Natural killer cell treated with Interleukin-12 subunit alpha and Interleukin-12 subunit beta and Interleukin-15 and Interleukin-18, amount 100 ng/mL, for 72 hours (primary cell): ENCODE measurements at regions not wholly inside any gene's neighbourhood (a gene's known extent, or its start where the extent isn't known, plus 50 kb on each side); places are given as distances from the start of the nearest gene placed in this dataset.

Source experiments
- ATAC-seq, 2 donors: fragments of 150-1000 bp; cut with Tn5 transposase in 1 of 2; sonication (Bioruptor Pico), chemical (Tn5 transposase) in 1 of 2; 2 replicates each; pipeline ENCODE4 v1.10.0; 2021
- DNase-seq: peaks from one replicate; pipeline ENCODE4 v3.0.0; 2022; ENCODE audit warnings: low spot score
- H3K27ac Mint-ChIP-seq, 2 donors: 1 replicate in 1 of 2; 2 replicates in 1 of 2; pipeline ENCODE4 v1.8.0; 2022; ENCODE audit warnings: mixed read lengths in 2 of 2, mild to moderate bottlenecking in 1 of 2, moderate library complexity in 1 of 2
- H3K27me3 Mint-ChIP-seq, 2 donors: 1 replicate in 1 of 2; 2 replicates in 1 of 2; pipeline ENCODE4 v1.8.0; 2022; ENCODE audit warnings: mixed read lengths in 2 of 2
- H3K36me3 Mint-ChIP-seq: one replicate; pipeline ENCODE4 v1.8.0; 2022; ENCODE audit warnings: mixed read lengths
- H3K4me1 Mint-ChIP-seq, 2 donors: 1 replicate in 1 of 2; 2 replicates in 1 of 2; pipeline ENCODE4 v1.8.0; 2022; ENCODE audit warnings: low read depth in 2 of 2, mixed read lengths in 2 of 2, mild to moderate bottlenecking in 1 of 2
- H3K4me3 Mint-ChIP-seq: one replicate; pipeline ENCODE4 v1.8.0; 2022; ENCODE audit warnings: mixed read lengths
- H3K9me3 Mint-ChIP-seq: 2 replicates; pipeline ENCODE4 v1.8.0; 2022; ENCODE audit warnings: mixed read lengths

GRCh38 chr14:22466491-22466890, 122.5 kb downstream of the DAD1 start:
- Mint-ChIP-seq H3K4me3 (peak overlapping the region; percentile 41), H3K36me3 (peaks cover 27% of the 10 kb centered on the region), H3K27me3 (no peaks in the 10 kb centered on the region), H3K27ac (peak overlapping the region; percentile 93 to 95), H3K9me3 (no peaks in the 10 kb centered on the region), H3K4me1 (peaks cover 76 to 91% of the 10 kb centered on the region in 2 donors)
- DNase-seq (peak; percentile 69), ATAC-seq (peak; percentile 83 to 87)

- peak overlapping the region; percentile 85 for H3K4me3 Mint-ChIP-seq
Measured at GRCh38 chr14:22465201-22465840, 123.7 kb downstream of the DAD1 start.

GRCh38 chr14:22464422-22465142, 124.4 kb downstream of the DAD1 start:
- peak overlapping the region; percentile 85 for H3K4me3 Mint-ChIP-seq
- peak; percentile 34 to 46 for ATAC-seq

More at GRCh38 chr14:22465201-22465840, 123.7 kb downstream of the DAD1 start:
- no peaks in the 10 kb centered on the region for H3K9me3 Mint-ChIP-seq
- H3K4me1 Mint-ChIP-seq = peaks cover 76 to 90% of the 10 kb centered on the region in 2 donors
- H3K27ac Mint-ChIP-seq = peak overlapping the region; percentile 93 to 95
- H3K36me3 Mint-ChIP-seq = peaks cover 21% of the 10 kb centered on the region
- no peak for DNase-seq
- ATAC-seq = no peak
- no peaks in the 10 kb centered on the region for H3K27me3 Mint-ChIP-seq

DNA sequence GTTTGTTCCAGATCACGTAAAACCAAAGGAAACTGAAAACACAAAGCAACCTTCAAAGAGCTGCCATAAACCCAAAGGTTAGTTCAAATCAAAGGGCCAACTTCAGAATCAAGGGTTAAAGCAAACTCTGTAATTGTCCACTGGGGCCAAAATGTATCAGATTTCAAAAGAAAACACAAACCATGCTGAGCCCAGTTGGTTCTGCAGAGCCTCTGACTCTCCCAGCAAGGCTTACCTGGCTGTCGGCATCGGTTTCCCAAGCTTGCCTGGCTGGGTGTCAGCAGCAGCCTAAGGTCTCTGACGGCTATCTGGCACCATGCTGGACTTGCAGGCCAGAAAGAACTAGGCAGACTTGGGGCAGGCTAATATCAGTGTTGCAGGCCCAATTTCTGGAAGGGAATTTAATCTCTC, 125.3 kb downstream of the DAD1 start:
- peaks cover 76 to 87% of the 10 kb centered on the region in 2 donors for H3K4me1 Mint-ChIP-seq
- ATAC-seq = no peak
- peak overlapping the region; percentile 93 to 95 for H3K27ac Mint-ChIP-seq
- H3K36me3 Mint-ChIP-seq = peaks cover 21% of the 10 kb centered on the region
- H3K27me3 Mint-ChIP-seq = no peaks in the 10 kb centered on the region
- H3K4me3 Mint-ChIP-seq = peak overlapping the region; percentile 85
- no peaks in the 10 kb centered on the region for H3K9me3 Mint-ChIP-seq
- no peak for DNase-seq

More at GRCh38 chr14:22464422-22465142, 124.4 kb downstream of the DAD1 start:
- no peak for DNase-seq
- H3K27ac Mint-ChIP-seq = peak overlapping the region; percentile 93 to 95
- H3K9me3 Mint-ChIP-seq = no peaks in the 10 kb centered on the region
- H3K4me1 Mint-ChIP-seq = peaks cover 80 to 89% of the 10 kb centered on the region in 2 donors
- H3K36me3 Mint-ChIP-seq = peaks cover 21% of the 10 kb centered on the region
- H3K27me3 Mint-ChIP-seq = no peaks in the 10 kb centered on the region

DNA sequence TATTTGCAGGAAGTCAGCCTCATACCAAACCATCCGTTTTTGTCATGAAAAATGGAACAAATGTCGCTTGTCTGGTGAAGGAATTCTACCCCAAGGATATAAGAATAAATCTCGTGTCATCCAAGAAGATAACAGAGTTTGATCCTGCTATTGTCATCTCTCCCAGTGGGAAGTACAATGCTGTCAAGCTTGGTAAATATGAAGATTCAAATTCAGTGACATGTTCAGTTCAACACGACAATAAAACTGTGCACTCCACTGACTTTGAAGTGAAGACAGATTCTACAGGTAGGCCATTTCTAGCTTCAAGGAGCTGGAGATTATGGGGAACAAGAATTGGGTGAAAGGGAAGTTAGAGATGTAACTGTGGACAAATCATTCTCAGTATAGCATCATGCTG, 126.1 kb downstream of the DAD1 start:
- Mint-ChIP-seq H3K4me1 (peaks cover 83 to 92% of the 10 kb centered on the region in 2 donors), H3K9me3 (no peaks in the 10 kb centered on the region), H3K36me3 (peaks cover 25% of the 10 kb centered on the region), H3K4me3 (peak overlapping the region; percentile 85), H3K27ac (peak overlapping the region; percentile 93 to 95), H3K27me3 (no peaks in the 10 kb centered on the region)
- ATAC-seq (no peak), DNase-seq (no peak)

DNA sequence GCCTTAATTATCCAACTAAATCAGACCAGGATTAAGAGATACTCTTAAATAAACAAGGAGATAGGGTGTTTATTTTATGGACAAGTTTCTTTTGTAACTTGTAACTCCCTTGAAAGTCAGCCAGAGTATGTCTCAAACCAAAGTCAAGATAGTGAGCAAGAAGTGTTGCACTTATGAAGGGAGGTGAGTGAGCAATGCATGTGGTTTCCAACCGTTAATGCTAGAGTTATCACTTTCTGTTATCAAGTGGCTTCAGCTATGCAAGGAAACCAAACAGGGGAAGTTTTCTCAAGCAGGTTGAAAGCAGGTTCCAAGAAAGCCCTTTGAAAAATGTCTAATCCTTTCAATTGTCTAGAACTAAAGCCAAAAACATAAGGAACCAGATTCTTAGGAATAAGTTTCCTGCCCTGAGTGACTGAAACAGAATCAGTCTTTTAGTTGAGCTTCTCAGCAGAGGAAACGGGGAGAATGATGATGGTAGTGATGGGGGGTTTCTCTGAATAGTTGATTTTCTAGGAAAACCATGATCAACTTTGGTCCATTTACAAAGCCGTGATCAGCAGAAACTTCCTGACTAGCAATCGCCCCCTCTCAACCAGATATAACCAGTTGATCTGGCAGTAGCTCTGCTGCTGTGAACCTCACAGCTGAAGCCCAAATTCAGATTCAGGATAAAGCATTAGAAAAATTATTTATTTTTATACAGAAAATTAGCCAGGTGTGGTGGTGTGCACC, 128.4 kb downstream of the DAD1 start:
- peak; percentile 74 for DNase-seq
- H3K4me3 Mint-ChIP-seq = peak overlapping the region; percentile 85

DNA sequence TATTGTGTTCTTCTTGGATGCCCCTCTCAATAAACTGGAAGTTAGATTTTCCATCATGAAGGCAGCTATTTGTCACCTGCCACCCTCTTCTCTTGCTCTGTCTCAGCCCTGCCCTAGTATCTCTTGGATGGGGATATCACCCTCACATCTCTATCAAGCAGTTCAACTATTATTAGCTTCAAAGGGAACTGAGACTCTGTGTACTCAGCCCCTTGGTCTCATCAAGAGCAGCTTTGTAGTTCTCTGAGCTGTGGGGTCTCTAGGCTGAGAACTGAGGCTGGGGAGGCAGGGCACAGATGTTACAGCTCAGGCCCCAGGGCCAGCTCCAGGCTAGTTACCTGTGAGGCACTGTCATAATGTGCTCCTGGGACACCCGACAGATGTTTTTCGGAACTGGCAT, 130.3 kb downstream of the DAD1 start:
- H3K4me1 Mint-ChIP-seq = peaks cover 85 to 90% of the 10 kb centered on the region in 2 donors
- H3K36me3 Mint-ChIP-seq = peaks cover 23% of the 10 kb centered on the region
- H3K27me3 Mint-ChIP-seq = no peaks in the 10 kb centered on the region
- DNase-seq (no peak), ATAC-seq (no peak)
- H3K4me3 Mint-ChIP-seq = peak overlapping the region; percentile 85
- no peaks in the 10 kb centered on the region for H3K9me3 Mint-ChIP-seq
- H3K27ac Mint-ChIP-seq = peak overlapping the region; percentile 93 to 95

More for the DNA sequence above, 128.4 kb downstream of the DAD1 start:
- Mint-ChIP-seq H3K27ac (peak overlapping the region; percentile 93 to 95), H3K9me3 (no peaks in the 10 kb centered on the region), H3K4me1 (peaks cover 85 to 90% of the 10 kb centered on the region in 2 donors), H3K27me3 (no peaks in the 10 kb centered on the region), H3K36me3 (peaks cover 31% of the 10 kb centered on the region)
- peak; percentile 87 to 93 for ATAC-seq

DNA sequence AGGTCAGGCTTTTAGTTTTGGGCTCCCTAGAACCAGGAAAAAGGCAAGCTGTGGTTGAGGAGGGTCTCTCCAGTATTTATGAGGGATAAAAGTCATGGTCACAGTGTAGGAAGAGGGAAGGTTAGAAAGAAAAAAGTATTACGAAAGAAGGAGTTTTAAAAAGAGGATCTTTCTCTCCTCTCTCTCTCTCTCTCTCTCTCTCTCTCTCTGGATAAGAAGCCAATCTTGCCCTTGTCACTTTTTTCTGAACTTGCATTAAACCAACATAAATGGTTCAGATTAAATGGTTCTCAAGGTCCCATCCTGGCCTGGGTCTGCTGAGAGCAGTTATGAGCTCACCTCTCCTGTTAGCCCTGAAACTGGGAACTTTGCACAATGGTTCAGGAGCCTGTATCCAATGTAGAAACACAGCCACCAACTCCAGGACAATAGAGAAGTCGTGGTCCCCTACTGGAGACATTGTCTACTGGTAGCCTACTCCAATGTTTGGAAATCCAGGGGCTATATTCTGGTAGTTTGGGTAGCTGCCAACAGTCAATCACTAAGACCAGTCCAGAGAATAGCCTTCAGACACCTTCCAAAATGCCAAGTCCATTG, 131.9 kb downstream of the DAD1 start:
- Mint-ChIP-seq H3K9me3 (no peaks in the 10 kb centered on the region), H3K4me1 (peaks cover 87 to 90% of the 10 kb centered on the region in 2 donors), H3K36me3 (peaks cover 14% of the 10 kb centered on the region), H3K27me3 (no peaks in the 10 kb centered on the region), H3K27ac (peak overlapping the region; percentile 93 to 95), H3K4me3 (peak overlapping the region; percentile 85)
- ATAC-seq (no peak), DNase-seq (no peak)

DNA sequence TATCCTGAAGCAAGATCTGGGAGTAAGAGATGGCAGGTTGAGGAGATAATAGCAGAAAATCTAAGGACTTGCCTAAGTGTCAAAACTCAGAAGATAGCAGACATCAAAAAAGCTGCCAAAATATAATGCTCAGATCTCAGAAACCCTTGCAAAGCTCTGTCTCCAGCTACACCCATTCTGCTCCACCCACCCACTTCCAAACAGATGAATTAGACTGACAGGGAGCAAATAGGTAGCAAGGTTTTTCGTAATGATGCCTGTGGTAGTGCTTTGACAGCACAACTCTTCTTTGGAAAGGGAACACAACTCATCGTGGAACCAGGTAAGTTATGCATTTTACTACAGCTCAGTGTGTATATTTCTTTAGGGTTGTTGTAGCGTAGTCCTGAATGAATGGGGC, 132.6 kb downstream of the DAD1 start:
- Mint-ChIP-seq H3K36me3 (peaks cover 15% of the 10 kb centered on the region), H3K4me3 (peak overlapping the region; percentile 85), H3K27me3 (no peaks in the 10 kb centered on the region), H3K9me3 (no peaks in the 10 kb centered on the region), H3K27ac (peak overlapping the region; percentile 93 to 95), H3K4me1 (peaks cover 85 to 87% of the 10 kb centered on the region in 2 donors)
- ATAC-seq (no peak), DNase-seq (no peak)

DNA sequence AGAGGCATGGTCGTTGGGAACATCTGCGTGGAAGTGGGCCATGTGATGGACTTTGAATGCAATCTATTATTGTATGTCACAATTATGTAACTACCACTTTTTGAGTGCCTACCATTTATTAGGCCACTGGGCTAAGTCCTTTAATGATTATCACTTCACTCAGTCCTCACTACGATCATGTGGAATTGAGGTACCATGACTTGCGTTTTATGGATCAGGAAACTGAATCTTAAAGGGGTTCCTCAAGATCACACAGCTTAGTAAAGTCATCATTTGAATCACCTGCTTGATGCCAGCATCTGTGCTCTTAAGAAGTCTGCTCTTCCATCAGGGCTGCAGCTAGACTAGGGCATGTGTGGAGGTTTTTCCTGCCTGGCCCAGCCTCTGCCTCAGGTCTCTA, 136.7 kb downstream of the DAD1 start:
- H3K4me1 Mint-ChIP-seq = peaks cover 91 to 92% of the 10 kb centered on the region in 2 donors
- no peaks in the 10 kb centered on the region for H3K27me3 Mint-ChIP-seq
- ATAC-seq = no peak
- no peaks in the 10 kb centered on the region for H3K9me3 Mint-ChIP-seq
- H3K4me3 Mint-ChIP-seq = peak overlapping the region; percentile 85
- H3K27ac Mint-ChIP-seq = peak overlapping the region; percentile 93 to 95
- DNase-seq = no peak
- H3K36me3 Mint-ChIP-seq = peaks cover 15% of the 10 kb centered on the region

GRCh38 chr14:22450266-22450665, 138.8 kb downstream of the DAD1 start:
- Mint-ChIP-seq H3K4me3 (peak overlapping the region; percentile 85), H3K36me3 (peaks cover 11% of the 10 kb centered on the region), H3K27me3 (no peaks in the 10 kb centered on the region), H3K4me1 (peaks cover 83 to 84% of the 10 kb centered on the region in 2 donors), H3K27ac (peak overlapping the region; percentile 93 to 95), H3K9me3 (no peaks in the 10 kb centered on the region)
- no peak for ATAC-seq
- DNase-seq = no peak

DNA sequence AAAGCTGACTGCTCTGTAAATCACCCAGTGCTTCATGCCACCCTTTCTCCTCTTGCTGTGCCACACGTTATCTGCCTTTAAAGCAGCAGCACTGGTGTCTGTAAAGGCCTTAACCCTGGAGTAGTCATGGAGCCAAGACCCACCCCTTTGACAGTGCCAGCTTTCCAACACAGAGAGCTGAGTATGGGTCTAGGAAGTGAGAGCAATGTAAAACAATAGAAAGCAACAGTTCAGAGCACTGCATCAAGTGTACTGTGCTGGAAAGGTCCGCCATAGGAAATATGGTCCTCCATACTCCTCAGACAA, 139.5 kb downstream of the DAD1 start:
- H3K27me3 Mint-ChIP-seq = no peaks in the 10 kb centered on the region

GRCh38 chr14:22448905-22449599, 140.0 kb downstream of the DAD1 start:
- no peaks in the 10 kb centered on the region for H3K27me3 Mint-ChIP-seq
- ATAC-seq (peak; percentile 62 to 81), DNase-seq (no peak)
- peak overlapping the region; percentile 93 to 95 for H3K27ac Mint-ChIP-seq
- peaks cover 13% of the 10 kb centered on the region for H3K36me3 Mint-ChIP-seq
- peaks cover 79% of the 10 kb centered on the region in 2 donors for H3K4me1 Mint-ChIP-seq
- H3K9me3 Mint-ChIP-seq = peaks cover 4% of the 10 kb centered on the region
- peak overlapping the region; percentile 85 for H3K4me3 Mint-ChIP-seq

More for the DNA sequence above, 139.5 kb downstream of the DAD1 start:
- H3K4me3 Mint-ChIP-seq = peak overlapping the region; percentile 85
- ATAC-seq (no peak), DNase-seq (no peak)
- peaks cover 4% of the 10 kb centered on the region for H3K9me3 Mint-ChIP-seq
- H3K36me3 Mint-ChIP-seq = peaks cover 13% of the 10 kb centered on the region
- H3K4me1 Mint-ChIP-seq = peaks cover 83 to 84% of the 10 kb centered on the region in 2 donors
- H3K27ac Mint-ChIP-seq = peak overlapping the region; percentile 93 to 95
